Hematopoietic multipotent progenitor cell treated with erythropoietin and hydrocortisone succinate and interleukin-3 and kit ligand, for 17 days (in vitro differentiated cells): ENCODE measurements at regions not wholly inside any gene's neighbourhood (a gene's known extent, or its start where the extent isn't known, plus 50 kb on each side); places are given as distances from the start of the nearest gene placed in this dataset.

Experiments used
- DNase-seq: peaks from one replicate; pipeline ENCODE4 v3.0.0-alpha.2; 2015; ENCODE audit warnings: low spot score

DNA sequence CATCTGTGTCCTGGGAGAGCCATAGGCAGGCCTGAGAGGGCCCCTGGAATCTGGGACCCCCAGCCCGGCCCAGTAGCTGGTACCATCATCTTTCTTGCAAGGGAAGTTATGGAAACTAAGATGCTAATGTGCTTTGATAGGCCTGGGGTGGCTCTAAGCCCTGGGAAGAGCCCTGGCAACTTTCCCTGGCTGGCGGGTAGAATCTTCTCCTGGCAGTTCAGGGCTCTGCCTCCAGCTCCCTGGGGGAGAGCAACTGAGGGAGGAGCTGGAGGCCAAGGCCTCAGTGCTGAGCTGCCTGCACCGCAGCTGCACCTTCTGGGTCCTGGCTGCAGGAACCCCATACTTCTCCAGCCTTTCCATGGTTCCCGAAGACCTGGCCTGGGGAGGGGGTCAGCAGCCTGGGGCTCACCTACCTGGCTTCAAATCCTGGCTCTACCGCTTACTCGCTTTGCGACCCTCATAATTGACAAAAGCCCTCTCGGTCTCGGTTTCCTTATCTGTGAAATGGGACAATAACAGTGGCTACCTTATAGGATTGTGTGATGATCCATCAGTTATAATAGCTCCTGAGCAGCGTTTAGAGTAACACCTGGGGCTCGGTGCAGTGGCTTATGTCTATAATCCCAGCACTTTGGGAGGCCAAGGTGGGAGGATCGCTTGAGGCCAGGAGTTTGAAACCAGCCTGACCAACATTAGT is 333.7 kb downstream of the SEC14L1 start:
- DNase-seq = no peak

GRCh38 chr17:77475016-77475976 is 334.5 kb downstream of the SEC14L1 start:
- DNase-seq = no peak

GRCh38 chr17:77476006-77476405 is 335.2 kb downstream of the SEC14L1 start:
- DNase-seq = no peak

DNA sequence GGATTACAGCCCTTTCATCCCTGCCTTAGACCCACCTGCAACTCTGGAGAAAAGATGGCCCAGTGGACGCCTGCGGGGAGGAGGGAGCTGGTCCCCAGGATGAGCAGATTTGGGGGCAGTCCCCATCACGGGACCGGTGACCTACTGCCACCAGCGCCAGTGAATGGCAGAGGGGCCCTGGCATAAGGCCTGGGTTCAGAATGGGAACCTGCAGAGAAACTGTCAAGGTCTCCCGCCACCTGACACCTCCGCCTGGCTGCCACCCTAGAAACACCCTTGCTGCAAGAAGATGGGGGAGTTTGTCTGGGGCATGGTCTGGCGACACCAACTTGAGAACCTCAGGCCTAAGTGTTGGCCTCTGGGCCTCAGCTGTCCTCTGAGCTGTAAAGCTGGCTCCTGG is 335.7 kb downstream of the SEC14L1 start:
- no peak for DNase-seq

- no peak for DNase-seq
Observed at GRCh38 chr17:77476931-77477805, 336.4 kb downstream of the SEC14L1 start.

DNA sequence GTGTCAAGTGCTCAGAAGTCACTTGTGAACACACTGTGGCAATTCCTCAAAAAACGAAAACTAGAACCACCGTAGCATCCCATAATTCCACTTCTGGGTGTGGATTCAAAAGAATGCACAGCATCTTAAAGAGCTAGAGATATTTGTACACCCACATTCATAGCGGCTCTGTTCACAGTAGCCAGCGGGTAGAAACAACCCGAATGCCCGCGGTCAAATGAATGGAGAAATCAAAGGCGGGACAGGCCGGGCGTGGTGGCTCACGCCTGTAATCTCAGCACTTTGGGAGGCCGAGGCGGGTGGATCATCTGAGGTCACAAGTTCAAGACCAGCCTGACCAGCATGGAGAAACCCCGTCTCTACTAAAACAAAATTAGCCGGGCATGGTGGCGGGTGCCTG is 337.5 kb downstream of the SEC14L1 start:
- DNase-seq = no peak

- DNase-seq = no peak
Observed at GRCh38 chr17:77478899-77479298, 338.1 kb downstream of the SEC14L1 start.

GRCh38 chr17:77479372-77480198 is 338.8 kb downstream of the SEC14L1 start:
- DNase-seq = no peak

DNA sequence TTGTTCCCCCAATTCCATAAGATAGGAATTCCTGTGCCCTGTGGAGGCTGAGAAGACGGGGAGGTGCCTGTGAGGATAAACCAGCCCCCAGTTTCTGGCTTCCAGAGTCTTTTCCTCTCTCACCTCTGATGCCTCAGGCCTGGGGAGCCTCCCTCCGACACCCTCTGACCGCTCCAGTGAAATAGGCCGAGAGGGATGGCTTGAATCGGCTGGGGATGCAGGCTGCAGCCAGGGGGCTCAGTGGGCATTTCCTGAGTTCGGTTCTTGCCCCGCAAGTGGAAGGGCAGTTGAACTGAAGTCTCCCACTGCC is 339.4 kb downstream of the SEC14L1 start:
- no peak for DNase-seq

GRCh38 chr17:77480509-77481215 is 339.9 kb downstream of the SEC14L1 start:
- no peak for DNase-seq

DNA sequence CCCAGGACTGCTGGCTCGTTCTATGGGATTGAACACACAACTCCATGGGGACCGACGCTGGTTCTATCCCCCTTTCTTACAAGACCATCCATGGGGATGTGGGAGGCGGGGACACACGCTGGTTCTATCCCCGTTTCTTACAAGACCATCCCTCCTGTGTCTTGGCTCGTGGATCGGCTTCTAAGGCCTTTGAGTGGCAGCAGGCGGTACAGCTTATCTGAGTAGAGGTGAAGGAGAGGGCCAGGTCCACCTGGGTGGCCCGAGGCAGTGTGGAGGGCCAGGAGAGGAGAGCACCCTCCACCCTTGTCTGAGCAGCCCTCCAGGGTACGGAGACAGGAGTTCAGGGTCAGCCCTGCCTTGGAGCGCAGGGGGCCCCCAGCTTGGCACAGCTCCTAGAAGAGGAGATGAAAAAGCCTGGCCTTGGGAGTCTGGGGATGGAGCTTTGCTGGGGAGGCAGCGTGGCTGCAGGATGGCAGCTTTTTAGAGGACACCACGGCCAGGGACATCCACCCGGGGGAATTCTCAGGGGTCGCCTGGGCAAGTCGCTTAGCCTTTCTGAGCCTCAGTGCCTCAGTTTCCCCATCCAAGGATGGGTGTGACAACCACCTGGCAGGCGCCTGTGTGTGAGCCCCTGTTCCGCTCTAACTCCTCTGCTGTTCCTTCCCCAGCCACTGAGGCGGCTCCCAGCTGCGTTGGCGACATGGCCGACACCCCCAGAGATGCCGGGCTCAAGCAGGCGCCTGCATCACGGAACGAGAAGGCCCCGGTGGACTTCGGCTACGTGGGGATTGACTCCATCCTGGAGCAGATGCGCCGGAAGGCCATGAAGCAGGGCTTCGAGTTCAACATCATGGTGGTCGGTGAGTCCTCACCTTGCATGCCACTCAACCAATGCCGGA is 341.0 kb downstream of the SEC14L1 start:
- DNase-seq = no peak

- no peak for DNase-seq
Observed at GRCh38 chr17:77482375-77483127, 341.8 kb downstream of the SEC14L1 start.

DNA sequence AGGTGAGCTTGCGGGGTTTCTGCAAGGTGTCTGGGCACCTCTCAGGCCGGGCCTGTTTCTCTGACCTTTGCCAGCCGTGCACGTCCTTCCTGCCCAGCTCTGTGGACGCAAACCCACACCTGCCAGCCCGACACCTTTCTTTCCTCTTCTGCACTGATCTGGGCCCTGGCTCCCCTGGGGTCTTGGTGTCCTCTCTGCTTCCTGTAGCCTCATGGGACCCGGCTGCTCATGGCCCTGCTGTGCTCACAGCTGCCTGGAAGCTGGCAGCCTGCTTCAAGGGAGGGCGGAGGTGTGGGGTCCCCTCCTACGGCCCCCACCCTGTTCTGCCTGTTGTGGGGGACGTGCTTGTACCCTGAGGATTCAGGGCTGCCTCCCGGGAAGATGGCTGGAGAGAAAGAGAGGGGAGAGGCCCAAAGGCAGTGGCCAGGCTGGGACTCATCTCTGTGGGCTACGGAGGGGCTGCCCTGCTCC is 342.4 kb downstream of the SEC14L1 start:
- no peak for DNase-seq

DNA sequence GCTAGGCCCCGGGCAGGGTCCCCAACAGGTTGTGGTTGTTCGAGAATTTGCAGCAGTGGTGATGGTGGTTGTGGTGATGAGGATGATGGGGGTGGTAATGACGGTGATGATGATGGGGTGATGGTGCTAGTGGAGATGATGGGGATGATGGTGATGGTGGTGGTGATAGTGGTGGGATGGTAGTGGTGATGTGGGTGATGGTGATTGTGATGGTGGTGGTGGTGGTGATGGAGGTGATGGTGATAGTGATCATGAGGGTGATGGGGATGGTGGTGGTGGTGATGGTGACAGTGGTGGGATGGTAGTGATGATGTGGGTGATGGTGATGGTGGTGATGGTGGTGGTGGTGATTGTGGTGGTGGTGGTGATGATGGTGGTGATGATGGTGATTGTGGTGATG is 343.3 kb downstream of the SEC14L1 start:
- no peak for DNase-seq

- no peak for DNase-seq
Observed at GRCh38 chr17:77485089-77485833, 344.5 kb downstream of the SEC14L1 start.

- DNase-seq = no peak
Observed at GRCh38 chr17:77487211-77487629, 346.5 kb downstream of the SEC14L1 start.

GRCh38 chr17:77487677-77488530 is 347.1 kb downstream of the SEC14L1 start:
- DNase-seq = no peak
